ENCODE measurements at regions not wholly inside any gene's neighbourhood (a gene's known extent, or its start where the extent isn't known, plus 50 kb on each side); places are given as distances from the start of the nearest gene placed in this dataset.
"Not testable (repeated sequence)": the region's sequence is repeated elsewhere in the genome, so short reads cannot be mapped to it uniquely, and the experiment has no call there.

GRCh38 chr17:71200597-71200996 is 920.2 kb upstream of the SOX9 start:
- Histone ChIP-seq H3K36me3 (no peaks in the 10 kb centered on the region), H3K4me3 (no peak overlapping the region), H3K27ac (no peak overlapping the region), H3K9me3 (no peaks in the 10 kb centered on the region), H3K4me1 (ENCODE audit: insufficient read depth) (no peaks in the 10 kb centered on the region), H3K27me3 (no peaks in the 10 kb centered on the region)
- WGBS, 3 donors, result 36 to 40% (median 39%) methylated on average over 1 of the region's 1 CpG
- no peak for DNase-seq
- TF ChIP-seq EP300 (IDR thresholded peaks at IDR 0.05) (no peak), CTCF (IDR thresholded peaks at IDR 0.05) (no peak), POLR2A (IDR thresholded peaks at IDR 0.05) (no peak)
- intact Hi-C loops (cut with DNase I), result no loop called here

DNA sequence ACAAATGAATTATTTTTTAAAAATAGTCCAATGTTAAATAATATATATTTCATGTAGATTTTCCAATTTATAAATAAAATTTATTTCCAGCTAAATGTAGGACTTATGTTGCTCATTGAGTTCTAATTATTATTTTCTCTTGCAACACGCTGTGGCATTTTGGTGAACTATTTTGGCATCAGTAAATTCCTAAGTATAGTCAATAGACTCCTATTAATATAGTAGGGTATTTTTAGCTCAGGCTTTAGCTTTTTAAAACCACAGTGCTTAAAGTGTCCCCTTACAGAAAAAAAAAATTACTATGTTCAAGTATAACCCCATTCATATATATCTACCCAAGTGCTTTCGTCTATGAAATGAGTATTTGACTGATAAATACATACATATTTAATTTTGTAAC is 919.2 kb upstream of the SOX9 start:
- DNase-seq, result no peak
- WGBS, 3 donors, result 72 to 80% (median 73%) methylated on average over 2 of the region's 2 CpGs
- Histone ChIP-seq H3K27me3 (no peaks in the 10 kb centered on the region), H3K9me3 (no peaks in the 10 kb centered on the region), H3K27ac (no peak overlapping the region), H3K4me1 (ENCODE audit: insufficient read depth) (no peaks in the 10 kb centered on the region), H3K4me3 (no peak overlapping the region), H3K36me3 (no peaks in the 10 kb centered on the region)
- intact Hi-C loops (cut with DNase I), result no loop called here
- no peak for TF ChIP-seq EP300 (IDR thresholded peaks at IDR 0.05)
- no peak for TF ChIP-seq CTCF (IDR thresholded peaks at IDR 0.05)
- no peak for TF ChIP-seq POLR2A (IDR thresholded peaks at IDR 0.05)

DNA sequence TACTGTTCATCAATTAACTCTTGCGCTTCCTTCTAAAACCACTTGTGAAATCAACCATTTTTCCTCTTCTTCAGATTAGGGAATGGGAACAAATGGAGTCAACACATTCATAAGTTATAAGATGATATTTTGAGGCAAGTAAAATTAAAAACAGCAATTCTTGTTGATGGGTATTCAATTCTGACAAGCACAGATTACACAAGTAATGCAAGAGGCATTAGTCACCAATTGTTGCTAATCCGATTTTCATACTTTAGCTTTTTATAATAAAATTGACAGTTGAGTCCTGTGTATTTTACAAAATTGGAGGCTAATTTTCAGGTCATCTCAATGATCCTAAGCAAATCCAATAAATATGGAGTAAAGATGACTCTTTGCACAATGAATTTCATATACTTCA is 918.4 kb upstream of the SOX9 start:
- Histone ChIP-seq H3K4me3 (no peak overlapping the region), H3K36me3 (no peaks in the 10 kb centered on the region), H3K9me3 (no peaks in the 10 kb centered on the region), H3K27me3 (no peaks in the 10 kb centered on the region), H3K27ac (no peak overlapping the region), H3K4me1 (ENCODE audit: insufficient read depth) (no peaks in the 10 kb centered on the region)
- WGBS, 3 donors, result 91 to 97% (median 92%) methylated on average over 2 of the region's 2 CpGs
- DNase-seq, result no peak
- intact Hi-C loops (cut with DNase I), result no loop called here
- TF ChIP-seq POLR2A (IDR thresholded peaks at IDR 0.05), result no peak
- no peak for TF ChIP-seq EP300 (IDR thresholded peaks at IDR 0.05)
- TF ChIP-seq CTCF (IDR thresholded peaks at IDR 0.05), result no peak

GRCh38 chr17:71203953-71204352 is 916.9 kb upstream of the SOX9 start:
- H3K27ac ChIP-seq, result no peak overlapping the region
- H3K4me1 ChIP-seq (ENCODE audit: insufficient read depth), result no peaks in the 10 kb centered on the region
- intact Hi-C loops (cut with DNase I), result no loop called here
- no peak overlapping the region for H3K4me3 ChIP-seq
- DNase-seq, result no peak
- H3K27me3 ChIP-seq, result no peaks in the 10 kb centered on the region
- no peaks in the 10 kb centered on the region for H3K9me3 ChIP-seq
- no peaks in the 10 kb centered on the region for H3K36me3 ChIP-seq
- 89 to 96% (median 92%) methylated on average over 1 of the region's 1 CpG for WGBS, 3 donors
- TF ChIP-seq POLR2A (IDR thresholded peaks at IDR 0.05) (no peak), CTCF (IDR thresholded peaks at IDR 0.05) (no peak), EP300 (IDR thresholded peaks at IDR 0.05) (no peak)

DNA sequence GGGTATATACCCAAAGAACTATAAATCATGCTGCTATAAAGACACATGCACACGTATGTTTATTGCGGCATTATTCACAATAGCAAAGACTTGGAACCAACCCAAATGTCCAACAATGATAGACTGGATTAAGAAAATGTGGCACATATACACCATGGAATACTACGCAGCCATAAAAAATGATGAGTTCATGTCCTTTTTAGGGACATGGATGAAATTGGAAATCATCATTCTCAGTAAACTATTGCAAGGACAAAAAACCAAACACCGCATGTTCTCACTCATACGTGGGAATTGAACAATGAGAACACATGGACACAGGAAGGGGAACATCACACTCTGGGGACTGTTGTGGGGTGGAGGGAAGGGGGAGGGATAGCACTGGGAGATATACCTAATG is 914.9 kb upstream of the SOX9 start:
- 88 to 92% (median 89%) methylated on average over 3 of the region's 5 CpGs for WGBS, 3 donors
- not testable (repeated sequence) for H3K36me3 ChIP-seq

More for the DNA sequence above, 914.9 kb upstream of the SOX9 start:
- DNase-seq; H3K4me3 ChIP-seq; H3K4me1 ChIP-seq (ENCODE audit: insufficient read depth); H3K27me3 ChIP-seq; H3K9me3 ChIP-seq; H3K27ac ChIP-seq; intact Hi-C loops (cut with DNase I): not testable (repeated sequence)

All from ovary (tissue), 7 donors.